Ascending aorta (tissue), 2 donors: ENCODE measurements at regions not wholly inside any gene's neighbourhood (a gene's known extent, or its start where the extent isn't known, plus 50 kb on each side); places are given as distances from the start of the nearest gene placed in this dataset.

Source experiments
- DNase-seq, 2 donors: peaks; one replicate each; pipeline ENCODE4 v3.0.0-alpha.2; 2019; ENCODE audit warnings: low spot score in 2 of 2
- H3K27ac ChIP-seq, 2 donors: fragments of 200-600 bp; sonication (generic); one replicate each; pipeline ENCODE4 v1.5.1; 2016 to 2017; ENCODE audit warnings: mild to moderate bottlenecking in 1 of 2
- H3K27me3 ChIP-seq: fragments of 200-600 bp; sonication (generic); one replicate; pipeline ENCODE4 v1.5.1; 2017
- H3K36me3 ChIP-seq, 2 donors: fragments of 200-600 bp; sonication (generic); one replicate each; pipeline ENCODE4 v1.5.1; 2016
- H3K4me1 ChIP-seq, 2 donors: fragments of 200-600 bp; sonication (generic); one replicate each; pipeline ENCODE4 v1.5.1; 2016 to 2017; ENCODE audit warnings: mild to moderate bottlenecking in 1 of 2
- H3K4me3 ChIP-seq, 2 donors: fragments of 200-600 bp; sonication (generic); one replicate each; pipeline ENCODE4 v1.5.1; 2016 to 2017; ENCODE audit warnings: mild to moderate bottlenecking in 1 of 2
- H3K9me3 ChIP-seq, 2 donors: fragments of 200-600 bp; sonication (generic); one replicate each; pipeline ENCODE4 v1.5.1; 2016
- intact Hi-C: fragments of 100-400 bp; cut with DNase I; formaldehyde crosslinking; loops from one replicate; pipeline ENCODE4 v1.15.1; 2023
- TF ChIP-seq, protein P1 (sequence below), 3 experiments: fragments of 200-600 bp in 2 of 3; fragments of 450-650 bp in 1 of 3; sonication (generic) in 2 of 3; IDR thresholded peaks; one replicate each; pipeline ENCODE4 v1.5.1; 2016 to 2019; ENCODE audit warnings: antibody characterized with exemption in 3 of 3, mild to moderate bottlenecking in 1 of 3, moderate library complexity in 1 of 3

DNA sequence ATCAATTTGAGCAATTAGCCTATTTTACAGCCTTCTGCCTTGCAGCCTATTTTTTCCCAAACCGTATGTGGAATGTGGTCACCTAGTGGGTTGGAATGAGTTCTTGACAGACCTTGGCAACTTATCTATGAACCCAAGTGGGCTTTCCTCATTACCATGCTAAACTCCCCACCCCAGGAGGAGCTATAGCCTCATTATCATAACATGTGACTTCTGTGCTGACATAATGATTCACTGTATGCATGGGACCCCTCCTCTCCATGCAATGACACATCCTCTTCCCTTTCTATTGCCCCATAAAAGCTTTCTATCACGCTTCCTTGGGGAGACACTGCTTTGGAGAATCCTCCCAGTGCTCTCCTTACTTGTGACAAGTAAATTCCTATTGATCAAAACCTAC, 83.5 kb upstream of the FHIT start:
- no peaks in the 10 kb centered on the region for H3K9me3 ChIP-seq
- TF ChIP-seq, protein P1, sequence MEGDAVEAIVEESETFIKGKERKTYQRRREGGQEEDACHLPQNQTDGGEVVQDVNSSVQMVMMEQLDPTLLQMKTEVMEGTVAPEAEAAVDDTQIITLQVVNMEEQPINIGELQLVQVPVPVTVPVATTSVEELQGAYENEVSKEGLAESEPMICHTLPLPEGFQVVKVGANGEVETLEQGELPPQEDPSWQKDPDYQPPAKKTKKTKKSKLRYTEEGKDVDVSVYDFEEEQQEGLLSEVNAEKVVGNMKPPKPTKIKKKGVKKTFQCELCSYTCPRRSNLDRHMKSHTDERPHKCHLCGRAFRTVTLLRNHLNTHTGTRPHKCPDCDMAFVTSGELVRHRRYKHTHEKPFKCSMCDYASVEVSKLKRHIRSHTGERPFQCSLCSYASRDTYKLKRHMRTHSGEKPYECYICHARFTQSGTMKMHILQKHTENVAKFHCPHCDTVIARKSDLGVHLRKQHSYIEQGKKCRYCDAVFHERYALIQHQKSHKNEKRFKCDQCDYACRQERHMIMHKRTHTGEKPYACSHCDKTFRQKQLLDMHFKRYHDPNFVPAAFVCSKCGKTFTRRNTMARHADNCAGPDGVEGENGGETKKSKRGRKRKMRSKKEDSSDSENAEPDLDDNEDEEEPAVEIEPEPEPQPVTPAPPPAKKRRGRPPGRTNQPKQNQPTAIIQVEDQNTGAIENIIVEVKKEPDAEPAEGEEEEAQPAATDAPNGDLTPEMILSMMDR (IDR thresholded peaks at IDR 0.05): no peak
- no peak for DNase-seq
- intact Hi-C loops: no loop called here
- no peak overlapping the region for H3K27ac ChIP-seq
- no peaks in the 10 kb centered on the region for H3K36me3 ChIP-seq
- H3K27me3 ChIP-seq: no peaks in the 10 kb centered on the region
- H3K4me1 ChIP-seq: no peaks in the 10 kb centered on the region
- no peak overlapping the region for H3K4me3 ChIP-seq

DNA sequence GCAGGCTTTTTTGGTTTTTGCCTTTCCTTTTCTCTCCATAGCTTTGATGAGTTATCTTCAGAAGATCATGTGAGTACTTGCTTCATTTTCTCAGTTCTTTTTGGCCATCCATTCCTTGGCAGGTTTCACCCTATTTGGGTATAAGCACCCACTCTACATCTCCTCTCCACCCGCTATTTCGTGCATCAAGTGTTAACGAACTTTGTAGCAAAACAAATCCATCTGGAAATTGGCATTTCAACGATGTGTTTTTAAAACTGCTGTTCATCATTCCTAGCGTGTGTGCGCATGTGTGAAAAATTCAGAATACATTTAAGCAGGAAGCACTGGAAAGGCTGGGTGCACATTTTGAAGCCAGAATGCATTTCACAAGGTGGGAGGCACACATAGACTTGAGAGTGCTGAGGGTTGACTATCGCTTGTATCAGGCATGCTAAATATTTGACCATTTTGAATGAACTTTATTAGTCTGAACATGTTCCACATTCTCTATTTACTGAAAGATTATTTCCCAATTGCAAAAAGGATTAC, 89.7 kb upstream of the FHIT start:
- intact Hi-C loops: no loop called here
- no peaks in the 10 kb centered on the region for H3K9me3 ChIP-seq
- DNase-seq: no peak
- H3K4me3 ChIP-seq: no peak overlapping the region
- H3K27ac ChIP-seq: no peak overlapping the region
- no peaks in the 10 kb centered on the region for H3K36me3 ChIP-seq
- TF ChIP-seq, protein P1 (IDR thresholded peaks at IDR 0.05): no peak
- no peaks in the 10 kb centered on the region for H3K4me1 ChIP-seq
- H3K27me3 ChIP-seq: no peaks in the 10 kb centered on the region

GRCh38 chr3:61343543-61343942, 92.3 kb upstream of the FHIT start:
- DNase-seq: no peak
- no peaks in the 10 kb centered on the region for H3K27me3 ChIP-seq
- intact Hi-C loops: no loop called here
- no peaks in the 10 kb centered on the region for H3K4me1 ChIP-seq
- no peak overlapping the region for H3K27ac ChIP-seq
- no peak overlapping the region for H3K4me3 ChIP-seq
- no peaks in the 10 kb centered on the region for H3K36me3 ChIP-seq
- TF ChIP-seq, protein P1 (IDR thresholded peaks at IDR 0.05): no peak
- H3K9me3 ChIP-seq: no peaks in the 10 kb centered on the region

DNA sequence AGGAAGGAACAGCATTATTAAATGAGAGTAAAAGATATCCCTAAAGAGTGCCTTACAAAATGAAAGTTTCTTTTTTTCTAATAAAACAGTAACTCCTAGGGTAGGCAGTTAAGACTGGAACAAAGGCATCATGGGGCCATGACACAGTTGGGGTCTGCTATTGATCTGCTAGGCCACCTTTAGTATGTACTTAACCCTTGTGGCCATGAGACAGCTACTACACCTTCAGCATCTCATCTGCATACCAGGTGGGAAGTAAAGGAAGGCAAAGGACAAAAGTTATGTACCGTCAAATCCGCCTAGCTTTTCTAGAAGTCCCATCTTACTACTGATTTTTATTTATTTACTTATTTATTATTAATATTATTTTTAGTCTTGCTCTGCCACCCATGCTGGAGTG, 93.8 kb upstream of the FHIT start:
- Histone ChIP-seq H3K27me3 (no peaks in the 10 kb centered on the region), H3K4me1 (no peaks in the 10 kb centered on the region), H3K4me3 (no peak overlapping the region), H3K9me3 (no peaks in the 10 kb centered on the region), H3K36me3 (no peaks in the 10 kb centered on the region), H3K27ac (no peak overlapping the region)
- TF ChIP-seq, protein P1 (IDR thresholded peaks at IDR 0.05): no peak
- intact Hi-C loops: no loop called here
- DNase-seq: no peak

- intact Hi-C loops: no loop called here
- no peak for DNase-seq
- Histone ChIP-seq H3K36me3 (no peaks in the 10 kb centered on the region), H3K4me3 (no peak overlapping the region), H3K9me3 (no peaks in the 10 kb centered on the region), H3K27ac (no peak overlapping the region), H3K4me1 (no peaks in the 10 kb centered on the region), H3K27me3 (no peaks in the 10 kb centered on the region)
- TF ChIP-seq, protein P1 (IDR thresholded peaks at IDR 0.05): no peak
Measured at GRCh38 chr3:61347981-61348380, 96.7 kb upstream of the FHIT start.

DNA sequence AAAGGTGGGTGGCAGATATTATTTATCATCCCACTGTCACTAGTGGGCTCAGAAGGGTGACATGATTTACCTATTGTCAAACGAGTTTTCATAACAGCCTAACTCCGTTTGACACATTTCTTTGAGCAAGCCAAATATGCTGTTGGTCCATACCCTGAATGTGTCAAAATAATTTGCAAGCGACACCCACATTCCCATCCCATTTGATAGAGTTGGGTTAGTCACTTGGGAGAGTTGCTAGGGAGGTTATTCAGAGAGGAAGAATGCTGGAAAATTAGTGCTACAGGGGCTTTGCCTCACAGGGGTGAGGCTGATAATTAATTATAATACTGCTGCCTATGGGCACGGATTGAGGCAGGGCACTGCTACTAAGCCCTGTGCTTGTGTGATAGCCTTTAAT, 98.5 kb upstream of the FHIT start:
- Histone ChIP-seq H3K9me3 (no peaks in the 10 kb centered on the region), H3K4me1 (no peaks in the 10 kb centered on the region), H3K27ac (no peak overlapping the region), H3K27me3 (no peaks in the 10 kb centered on the region), H3K4me3 (no peak overlapping the region), H3K36me3 (no peaks in the 10 kb centered on the region)
- intact Hi-C loops: no loop called here
- TF ChIP-seq, protein P1 (IDR thresholded peaks at IDR 0.05): no peak
- no peak for DNase-seq
